ENCODE measurements at regions not wholly inside any gene's neighbourhood (a gene's known extent, or its start where the extent isn't known, plus 50 kb on each side); places are given as distances from the start of the nearest gene placed in this dataset.

GRCh38 chr1:4553761-4554160 is 100.6 kb upstream of the AJAP1 start:
- no peaks in the 10 kb centered on the region for H3K4me1 ChIP-seq
- no peak overlapping the region for H2AFZ ChIP-seq
- H3K4me3 ChIP-seq (ENCODE audit: low read depth, low read length) = no peak overlapping the region
- no peak overlapping the region for H3K4me2 ChIP-seq (ENCODE audit: low read length)
- H3K9ac ChIP-seq = no peak overlapping the region
- no peaks in the 10 kb centered on the region for H3K36me3 ChIP-seq (ENCODE audit: control insufficient read depth, insufficient read depth, low read length)
- no peaks in the 10 kb centered on the region for H3K27me3 ChIP-seq (ENCODE audit: control insufficient read depth, insufficient read depth, low read length)
- no peaks in the 10 kb centered on the region for H3K79me2 ChIP-seq
- no peak for TF ChIP-seq CTCF (IDR thresholded peaks at IDR 0.05)
- no peaks in the 10 kb centered on the region for H3K9me3 ChIP-seq (ENCODE audit: control insufficient read depth, low read length)
- no peak overlapping the region for H3K27ac ChIP-seq

GRCh38 chr1:4554271-4554865 is 100.0 kb upstream of the AJAP1 start:
- Histone ChIP-seq H3K4me2 (ENCODE audit: low read length) (no peak overlapping the region), H3K9ac (no peak overlapping the region), H3K4me3 (ENCODE audit: low read depth, low read length) (no peak overlapping the region), H3K27me3 (ENCODE audit: control insufficient read depth, insufficient read depth, low read length) (no peaks in the 10 kb centered on the region), H2AFZ (no peak overlapping the region), H3K27ac (no peak overlapping the region), H3K36me3 (ENCODE audit: control insufficient read depth, insufficient read depth, low read length) (no peaks in the 10 kb centered on the region), H3K9me3 (ENCODE audit: control insufficient read depth, low read length) (no peaks in the 10 kb centered on the region), H3K4me1 (no peaks in the 10 kb centered on the region), H3K79me2 (no peaks in the 10 kb centered on the region)
- TF ChIP-seq CTCF (IDR thresholded peaks at IDR 0.05) = no peak

- H3K4me1 ChIP-seq = peaks cover 2% of the 10 kb centered on the region
- no peaks in the 10 kb centered on the region for H3K27me3 ChIP-seq (ENCODE audit: control insufficient read depth, insufficient read depth, low read length)
- TF ChIP-seq CTCF (IDR thresholded peaks at IDR 0.05) = no peak
- H3K36me3 ChIP-seq (ENCODE audit: control insufficient read depth, insufficient read depth, low read length) = no peaks in the 10 kb centered on the region
- H3K27ac ChIP-seq = no peak overlapping the region
- no peak overlapping the region for H3K9ac ChIP-seq
- no peak overlapping the region for H2AFZ ChIP-seq
- H3K79me2 ChIP-seq = no peaks in the 10 kb centered on the region
- no peak overlapping the region for H3K4me3 ChIP-seq (ENCODE audit: low read depth, low read length)
- no peaks in the 10 kb centered on the region for H3K9me3 ChIP-seq (ENCODE audit: control insufficient read depth, low read length)
- H3K4me2 ChIP-seq (ENCODE audit: low read length) = no peak overlapping the region
Measured at GRCh38 chr1:4557949-4558348, 96.5 kb upstream of the AJAP1 start.

GRCh38 chr1:4561205-4561604 is 93.2 kb upstream of the AJAP1 start:
- Histone ChIP-seq H3K4me1 (peaks cover 2% of the 10 kb centered on the region), H3K4me3 (ENCODE audit: low read depth, low read length) (no peak overlapping the region), H3K27me3 (ENCODE audit: control insufficient read depth, insufficient read depth, low read length) (no peaks in the 10 kb centered on the region), H3K9ac (no peak overlapping the region), H3K4me2 (ENCODE audit: low read length) (peak overlapping the region; percentile 20), H3K36me3 (ENCODE audit: control insufficient read depth, insufficient read depth, low read length) (no peaks in the 10 kb centered on the region), H2AFZ (no peak overlapping the region), H3K79me2 (no peaks in the 10 kb centered on the region), H3K9me3 (ENCODE audit: control insufficient read depth, low read length) (no peaks in the 10 kb centered on the region), H3K27ac (no peak overlapping the region)
- TF ChIP-seq CTCF (IDR thresholded peaks at IDR 0.05) = no peak

GRCh38 chr1:4562321-4562720 is 92.1 kb upstream of the AJAP1 start:
- H3K4me2 ChIP-seq (ENCODE audit: low read length) = no peak overlapping the region

More at GRCh38 chr1:4562321-4562720, 92.1 kb upstream of the AJAP1 start:
- TF ChIP-seq CTCF (IDR thresholded peaks at IDR 0.05) = no peak
- H3K9ac ChIP-seq = no peak overlapping the region
- H2AFZ ChIP-seq = no peak overlapping the region
- no peaks in the 10 kb centered on the region for H3K9me3 ChIP-seq (ENCODE audit: control insufficient read depth, low read length)
- H3K79me2 ChIP-seq = no peaks in the 10 kb centered on the region
- H3K27me3 ChIP-seq (ENCODE audit: control insufficient read depth, insufficient read depth, low read length) = no peaks in the 10 kb centered on the region
- H3K27ac ChIP-seq = no peak overlapping the region
- H3K36me3 ChIP-seq (ENCODE audit: control insufficient read depth, insufficient read depth, low read length) = no peaks in the 10 kb centered on the region
- H3K4me1 ChIP-seq = peaks cover 2% of the 10 kb centered on the region
- H3K4me3 ChIP-seq (ENCODE audit: low read depth, low read length) = no peak overlapping the region

All from parathyroid adenoma (tissue), 2 donors.